Medulla oblongata (tissue), 1 donor: ENCODE measurements at regions not wholly inside any gene's neighbourhood (a gene's known extent, or its start where the extent isn't known, plus 50 kb on each side); places are given as distances from the start of the nearest gene placed in this dataset.
"Not testable (repeated sequence)": the region's sequence is repeated elsewhere in the genome, so short reads cannot be mapped to it uniquely, and the experiment has no call there.

ENCODE experiments used
- DNase-seq: peaks from one replicate; pipeline ENCODE4 v3.0.0-alpha.2; 2015; ENCODE audit errors: extremely low spot score

DNA sequence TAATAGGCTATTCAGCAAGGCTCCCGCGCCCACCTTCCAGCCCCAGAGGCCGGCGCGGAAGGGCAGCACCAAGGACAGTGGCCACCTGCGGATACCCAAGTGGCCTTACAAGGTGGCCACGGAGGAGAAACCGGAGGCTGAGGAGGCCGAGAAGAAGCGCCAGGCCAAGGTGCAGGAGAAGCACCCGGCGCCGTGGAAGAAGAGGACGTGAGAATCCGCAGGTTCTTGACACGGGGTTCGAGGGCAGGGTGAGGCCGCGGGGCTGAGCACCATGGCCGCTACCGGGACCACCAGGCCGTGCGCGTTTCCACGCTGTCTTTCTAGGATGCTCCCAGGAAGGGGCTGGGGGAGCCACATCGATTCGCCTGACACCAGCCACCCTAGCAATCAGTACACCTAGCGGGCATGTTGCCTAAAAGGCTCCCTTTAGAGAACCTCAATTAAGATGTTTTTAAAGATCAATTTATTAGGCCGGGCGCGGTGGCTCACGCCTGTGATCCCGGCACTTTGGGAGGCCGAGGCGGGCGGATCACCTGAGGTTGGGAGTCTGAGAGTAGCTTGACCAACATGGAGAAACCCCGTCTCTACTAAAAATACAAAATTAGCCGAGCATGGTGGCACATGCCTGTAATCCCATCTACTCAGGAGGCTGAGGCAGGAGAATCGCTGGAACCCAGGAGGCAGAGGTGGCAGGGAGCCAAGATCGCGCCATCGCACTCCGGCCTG is 134.3 kb upstream of the OR4C13 start:
- not testable (repeated sequence) for DNase-seq

DNA sequence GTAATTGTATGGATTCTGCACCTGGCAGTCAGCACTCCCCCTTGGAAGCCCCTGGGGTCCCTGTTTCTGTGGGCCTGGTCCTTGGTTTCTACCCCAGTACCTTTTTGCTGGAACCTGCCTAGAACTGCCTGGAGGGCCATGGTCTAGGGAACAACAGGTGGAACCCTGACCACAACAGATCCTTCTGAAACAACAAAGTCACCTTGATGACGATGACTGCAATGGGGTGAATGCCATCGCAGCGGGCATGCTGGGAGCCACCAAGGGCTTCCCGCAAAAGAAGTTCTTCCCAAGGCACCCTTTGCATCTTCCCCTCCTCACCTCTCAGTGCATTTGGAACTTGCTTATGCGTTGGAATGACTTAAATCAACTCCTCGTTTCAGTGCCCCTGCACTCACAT is 129.0 kb upstream of the OR4C13 start:
- DNase-seq: not testable (repeated sequence)

DNA sequence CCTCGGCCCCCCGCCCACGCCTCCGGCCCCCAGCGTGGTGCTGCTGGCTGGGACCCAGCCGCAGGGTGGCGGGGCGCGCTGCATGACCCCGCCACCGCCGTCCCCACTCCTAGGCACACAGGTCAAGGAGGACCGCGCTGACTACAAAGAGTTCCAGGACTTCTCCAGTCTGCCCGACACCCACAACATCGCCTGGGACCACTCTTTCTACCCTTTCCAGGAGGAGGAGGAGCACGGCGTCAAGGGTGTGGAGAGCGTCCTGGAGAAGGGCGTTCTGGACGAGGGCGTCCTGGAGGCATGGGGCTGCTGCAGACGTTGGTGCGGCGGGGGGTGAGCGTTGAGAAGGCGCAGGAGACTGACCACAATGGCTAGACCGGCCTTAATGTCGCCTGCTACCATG is 101.7 kb upstream of the OR4C13 start:
- not testable (repeated sequence) for DNase-seq

DNA sequence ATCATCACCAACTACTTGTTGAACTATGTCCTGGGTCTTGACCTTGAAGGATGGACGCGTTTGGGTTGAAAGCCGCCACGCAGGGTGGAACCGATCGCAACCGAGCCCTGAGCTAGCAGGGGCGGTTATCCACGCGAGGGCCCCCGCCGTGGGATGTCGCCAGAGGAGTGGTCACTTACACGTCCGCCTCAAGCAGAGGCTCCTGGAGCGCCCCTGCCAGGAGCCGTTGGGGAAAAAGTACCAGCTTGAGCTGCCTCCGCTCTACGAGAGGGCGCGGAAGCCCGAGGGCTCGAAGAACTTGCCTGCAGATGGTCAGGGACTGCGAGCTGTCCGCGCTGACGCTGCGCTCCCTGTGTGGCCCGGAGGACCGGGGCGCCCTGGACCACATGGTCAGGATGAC is 100.7 kb upstream of the OR4C13 start:
- no peak for DNase-seq

DNA sequence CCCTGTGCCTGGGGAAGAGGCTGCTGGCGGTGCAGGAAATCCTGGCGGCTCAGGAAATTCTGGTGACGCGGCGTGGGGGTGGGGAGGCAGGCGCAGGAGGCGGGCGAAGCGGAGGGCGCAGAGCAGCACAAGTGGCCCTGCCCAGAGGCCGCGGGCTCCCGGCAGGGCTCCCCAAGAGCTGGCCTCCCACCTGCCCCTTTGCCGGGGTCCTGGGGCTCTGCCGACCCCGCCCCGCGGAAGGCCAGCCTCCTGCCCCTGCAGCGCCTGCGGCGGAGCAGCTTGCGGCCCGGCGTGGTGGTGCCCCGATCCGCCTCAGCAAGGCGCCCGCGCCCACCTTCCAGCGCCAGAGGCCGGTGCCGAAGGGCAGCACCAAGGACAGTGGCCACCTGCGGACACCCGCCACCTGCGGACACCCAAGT is 100.2 kb upstream of the OR4C13 start:
- no peak for DNase-seq

DNA sequence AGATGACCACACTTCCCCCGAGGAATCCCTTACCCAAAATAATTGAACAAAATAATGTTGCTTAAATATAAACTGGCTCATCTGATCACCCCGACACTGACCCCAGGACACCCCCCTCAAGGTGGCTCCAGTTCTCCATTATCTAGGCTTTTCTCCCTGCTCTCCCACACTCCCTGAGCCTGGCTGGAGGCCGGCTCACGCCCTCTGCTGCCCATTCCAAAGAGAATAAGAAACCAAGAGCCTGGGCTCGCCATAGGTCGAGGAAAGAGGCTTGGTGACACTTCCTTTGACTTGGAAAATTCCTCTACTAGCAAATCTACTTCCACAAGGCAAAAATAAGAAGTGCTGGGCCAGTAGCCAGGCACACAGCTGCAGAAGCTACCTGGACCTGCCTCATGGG is 63.3 kb upstream of the OR4C13 start:
- DNase-seq: not testable (repeated sequence)

DNA sequence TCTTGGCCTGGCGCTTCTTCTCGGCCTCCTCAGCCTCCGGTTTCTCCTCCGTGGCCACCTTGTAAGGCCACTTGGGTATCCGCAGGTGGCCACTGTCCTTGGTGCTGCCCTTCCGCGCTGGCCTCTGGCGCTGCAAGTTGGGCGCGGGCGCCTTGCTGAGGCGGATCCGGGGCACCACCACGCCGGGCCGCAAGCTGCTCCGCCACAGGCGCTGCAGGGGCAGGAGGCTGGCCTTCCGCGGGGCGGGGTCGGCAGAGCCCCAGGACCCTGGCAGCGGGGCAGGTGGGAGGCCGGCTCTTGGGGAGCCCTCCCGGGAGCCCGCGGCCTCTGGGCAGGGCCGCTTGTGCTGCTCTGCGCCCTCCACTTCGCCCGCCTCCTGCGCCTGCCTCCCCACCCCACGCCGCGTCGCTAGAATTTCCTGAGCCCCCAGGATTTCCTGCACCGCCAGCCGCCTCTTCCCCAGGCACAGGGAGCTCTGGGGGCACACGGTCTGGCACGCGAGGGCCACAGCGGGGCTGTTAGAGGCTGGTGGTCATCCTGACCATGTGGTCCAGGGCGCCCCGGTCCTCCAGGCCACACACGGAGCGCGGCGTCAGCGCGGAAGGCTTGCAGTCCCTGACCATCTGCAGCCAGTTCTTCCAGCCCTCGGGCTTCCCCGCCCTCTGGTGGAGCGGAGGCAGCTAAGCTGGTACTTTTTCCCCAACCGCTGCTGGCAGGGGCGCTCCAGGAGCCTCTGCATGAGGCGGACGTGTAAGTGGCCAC is 60.1 kb upstream of the OR4C13 start:
- DNase-seq: not testable (repeated sequence)

DNA sequence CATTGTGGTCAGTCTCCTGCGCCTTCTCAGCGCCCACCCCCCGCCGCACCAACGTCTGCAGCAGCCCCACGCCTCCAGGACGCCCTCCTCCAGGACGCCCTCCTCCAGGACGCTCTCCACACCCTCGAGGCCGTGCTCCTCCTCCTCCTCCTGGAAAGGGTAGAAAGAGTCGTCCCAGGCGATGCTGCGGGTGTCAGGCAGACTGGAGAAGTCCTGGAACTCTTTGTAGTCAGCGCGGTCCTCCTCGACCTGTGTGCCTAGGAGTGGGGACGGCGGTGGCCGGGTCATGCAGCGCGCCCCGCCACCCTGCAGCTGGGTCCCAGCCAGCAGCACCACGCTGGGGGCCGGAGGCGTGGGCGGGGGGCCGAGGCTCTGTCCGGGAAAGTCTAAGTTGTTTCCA is 58.7 kb upstream of the OR4C13 start:
- DNase-seq: not testable (repeated sequence)
